GM19240 (cell line): ENCODE measurements at regions not wholly inside any gene's neighbourhood (a gene's known extent, or its start where the extent isn't known, plus 50 kb on each side); places are given as distances from the start of the nearest gene placed in this dataset.
A peak's percentile ranks its signal among the peaks of the same experiment; 100 is the strongest.

Source experiments
- DNase-seq: peaks from one replicate; pipeline ENCODE4 v3.0.0; 2011; ENCODE audit warnings: low spot score; ENCODE audit not compliant: insufficient read length

- DNase-seq: no peak
Measured at GRCh38 chr7:114856625-114857024, 65.3 kb upstream of the MDFIC start.

- DNase-seq: no peak
Measured at GRCh38 chr7:114857605-114858004, 64.3 kb upstream of the MDFIC start.

- no peak for DNase-seq
Measured at GRCh38 chr7:114859477-114859876, 62.4 kb upstream of the MDFIC start.

GRCh38 chr7:114860206-114860605 lies 61.7 kb upstream of the MDFIC start:
- DNase-seq: no peak

GRCh38 chr7:114862406-114862805 lies 59.5 kb upstream of the MDFIC start:
- no peak for DNase-seq

- no peak for DNase-seq
Measured at GRCh38 chr7:114864278-114864677, 57.6 kb upstream of the MDFIC start.

- DNase-seq: peak; percentile 11
Measured at GRCh38 chr7:114865564-114865963, 56.3 kb upstream of the MDFIC start.
